Stimulated activated CD8-positive, alpha-beta memory T cell treated with anti-CD3 and anti-CD28 coated beads, Interleukin-12 subunit alpha, Interleukin-12 subunit beta, amount 100 ng/mL, for 4 hours (primary cell): ENCODE measurements at regions not wholly inside any gene's neighbourhood (a gene's known extent, or its start where the extent isn't known, plus 50 kb on each side); places are given as distances from the start of the nearest gene placed in this dataset.

Source experiments
- DNase-seq: peaks from one replicate; pipeline ENCODE4 v3.0.0-alpha.2; 2020; ENCODE audit warnings: low read depth

DNA sequence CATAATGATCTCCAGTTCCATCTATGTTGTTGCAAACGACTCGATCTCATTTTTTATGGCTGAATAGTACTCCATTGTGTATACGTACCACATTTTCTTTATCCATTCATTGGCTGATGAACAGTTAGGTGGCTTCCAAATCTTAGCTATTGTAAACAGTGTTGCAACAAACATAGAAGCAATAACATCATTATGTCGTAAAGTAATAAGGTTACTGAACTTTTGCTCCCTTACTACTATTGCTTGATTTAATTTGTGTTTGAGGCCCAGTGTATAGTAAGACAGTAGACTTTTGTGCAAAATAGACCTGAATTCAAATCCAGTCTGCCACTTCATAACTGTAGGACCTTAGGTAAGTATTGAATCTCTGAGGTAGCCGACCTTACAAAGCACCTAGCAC, 200.1 kb upstream of the CELF2 start:
- DNase-seq: no peak

DNA sequence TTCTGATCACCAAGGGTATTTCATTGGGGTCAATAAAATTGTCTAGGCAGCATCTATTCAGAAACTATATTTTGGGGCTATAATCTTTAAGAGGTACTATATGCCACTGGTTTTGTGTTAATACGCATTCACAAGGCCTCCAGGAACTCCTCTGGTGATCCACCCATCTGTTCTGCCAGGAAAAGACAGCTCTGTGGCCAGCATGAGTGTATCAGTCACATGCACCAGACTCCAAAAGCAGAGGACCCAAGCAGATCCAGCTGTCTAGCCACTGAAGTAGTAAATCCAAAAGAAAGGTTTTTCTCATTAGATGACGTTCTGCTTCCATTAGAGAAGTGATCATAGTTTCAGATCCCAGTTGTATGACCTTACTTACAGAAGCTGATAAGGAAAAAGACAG, 199.6 kb upstream of the CELF2 start:
- DNase-seq: no peak

- DNase-seq: no peak
Measured at GRCh38 chr10:10819206-10819856, 198.3 kb upstream of the CELF2 start.

DNA sequence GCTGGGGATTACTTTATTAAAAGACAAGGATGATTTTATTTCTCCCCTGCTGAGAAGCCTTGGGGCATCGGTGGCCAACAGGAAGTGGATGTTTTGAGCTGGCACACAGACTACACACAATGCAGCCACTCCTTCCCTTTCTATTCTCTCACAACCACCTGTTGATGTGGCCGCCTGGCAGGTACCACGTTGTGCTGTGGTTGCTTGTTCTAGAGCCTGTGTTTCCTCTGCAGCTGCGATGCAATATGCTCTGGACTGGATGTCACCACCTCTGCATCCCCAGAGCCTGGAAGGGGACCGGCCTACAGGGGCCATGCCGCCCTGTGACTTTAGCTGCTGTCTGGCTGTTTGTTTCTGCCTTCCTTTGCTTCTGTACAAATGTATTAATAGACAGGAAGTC, 195.7 kb upstream of the CELF2 start:
- DNase-seq: no peak

DNA sequence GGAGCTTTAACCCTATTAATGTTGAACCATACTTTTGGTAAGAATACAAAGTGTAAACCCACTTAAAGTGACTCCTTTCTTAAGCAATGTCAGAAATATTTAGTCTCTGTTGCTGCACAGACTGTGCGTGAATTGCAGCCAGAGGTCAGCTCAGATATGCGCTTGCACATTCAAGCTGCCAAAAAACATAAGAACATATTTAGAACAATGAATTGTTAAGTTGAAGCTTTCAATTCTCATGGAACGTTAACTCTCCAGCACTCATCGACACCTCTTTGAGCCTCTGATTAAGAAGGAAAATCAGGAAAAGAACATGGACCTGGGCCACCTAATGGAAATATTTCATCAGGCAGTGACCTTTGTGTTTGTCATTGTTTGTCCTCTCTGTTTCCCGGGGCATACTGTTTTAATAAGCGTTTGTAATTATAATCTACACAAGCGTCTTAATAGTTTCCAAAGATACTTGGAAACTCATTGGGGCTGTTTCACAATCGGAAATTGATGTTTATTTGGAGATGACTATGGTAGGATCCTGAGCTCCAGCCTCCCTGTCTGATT, 193.0 kb upstream of the CELF2 start:
- DNase-seq: no peak

DNA sequence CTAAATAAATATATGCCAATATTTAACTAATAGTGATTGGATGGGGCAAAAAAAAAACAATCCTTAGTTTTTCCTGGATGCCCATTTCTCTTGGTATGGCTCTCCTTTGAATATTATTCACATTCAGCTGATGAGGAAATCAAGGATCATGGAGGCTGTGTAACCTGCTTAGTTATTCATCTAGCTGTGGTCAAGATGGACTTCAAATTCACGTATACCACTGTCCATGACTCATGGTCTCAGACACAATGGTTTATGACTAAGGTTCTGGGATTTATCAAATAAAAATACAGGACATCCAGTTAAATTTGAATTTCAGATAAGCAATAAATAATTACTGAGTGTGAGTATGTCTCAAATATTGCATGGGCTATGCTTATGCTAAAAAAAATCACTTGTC, 191.5 kb upstream of the CELF2 start:
- DNase-seq: no peak

DNA sequence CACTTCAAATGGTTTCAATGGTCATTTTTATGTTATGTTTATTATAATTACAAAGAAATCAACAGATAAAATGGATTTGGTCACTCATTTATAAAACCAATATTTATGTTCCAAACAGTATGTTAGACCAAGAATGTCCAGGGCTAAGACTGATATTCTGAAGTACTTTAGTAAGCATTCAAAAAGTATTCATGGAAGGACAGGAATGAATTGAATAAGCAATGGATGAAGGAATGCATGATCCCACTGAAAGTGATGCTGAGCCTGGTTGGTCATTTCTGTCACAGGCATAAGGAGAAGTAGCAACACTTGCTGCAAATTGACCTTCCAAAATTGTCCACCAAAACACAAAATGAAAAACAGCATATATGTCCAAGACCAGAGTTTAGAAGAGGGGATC, 189.0 kb upstream of the CELF2 start:
- no peak for DNase-seq

DNA sequence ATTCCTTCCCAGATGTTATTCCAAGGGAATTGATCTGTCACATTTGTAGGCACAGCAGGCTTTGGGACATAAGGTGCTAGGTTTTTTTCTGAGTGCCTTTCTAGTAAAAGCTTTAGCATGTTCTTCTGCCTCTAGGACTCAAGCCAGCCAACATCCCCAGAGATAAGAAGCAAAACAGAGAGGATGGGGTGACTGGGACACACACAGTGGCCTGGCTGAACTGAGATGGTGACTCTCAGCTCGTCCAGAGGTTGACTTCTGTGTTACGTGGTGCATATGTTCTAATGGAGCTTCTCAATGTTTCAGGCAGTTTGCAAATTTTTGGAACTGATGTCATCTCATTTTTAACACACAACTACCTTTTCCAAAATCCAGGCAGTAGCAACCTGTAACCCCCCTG, 188.1 kb upstream of the CELF2 start:
- no peak for DNase-seq

GRCh38 chr10:10830293-10830986, 187.2 kb upstream of the CELF2 start:
- DNase-seq: no peak

DNA sequence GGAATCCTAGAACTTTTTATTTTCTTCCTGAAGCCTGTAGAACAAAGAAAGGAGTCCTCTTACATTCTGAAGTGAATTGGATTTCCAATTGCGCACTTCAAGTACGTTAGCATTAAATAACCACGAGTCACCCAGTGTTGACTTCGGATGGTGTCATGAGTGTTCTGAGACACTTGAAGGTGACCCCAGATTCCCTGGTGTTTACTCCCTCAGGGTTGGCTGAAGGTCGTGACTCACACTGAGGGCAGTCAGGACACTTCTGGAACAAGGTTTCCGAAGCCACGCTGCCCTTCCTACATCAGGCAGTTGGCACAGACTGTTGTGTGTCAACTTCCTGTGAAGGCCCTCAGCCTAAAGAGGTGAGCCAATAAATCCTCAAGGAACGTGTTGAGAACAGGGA, 186.6 kb upstream of the CELF2 start:
- no peak for DNase-seq

- DNase-seq: no peak
Measured at GRCh38 chr10:10833955-10834354, 183.7 kb upstream of the CELF2 start.

- DNase-seq: no peak
Measured at GRCh38 chr10:10844251-10844650, 173.4 kb upstream of the CELF2 start.

DNA sequence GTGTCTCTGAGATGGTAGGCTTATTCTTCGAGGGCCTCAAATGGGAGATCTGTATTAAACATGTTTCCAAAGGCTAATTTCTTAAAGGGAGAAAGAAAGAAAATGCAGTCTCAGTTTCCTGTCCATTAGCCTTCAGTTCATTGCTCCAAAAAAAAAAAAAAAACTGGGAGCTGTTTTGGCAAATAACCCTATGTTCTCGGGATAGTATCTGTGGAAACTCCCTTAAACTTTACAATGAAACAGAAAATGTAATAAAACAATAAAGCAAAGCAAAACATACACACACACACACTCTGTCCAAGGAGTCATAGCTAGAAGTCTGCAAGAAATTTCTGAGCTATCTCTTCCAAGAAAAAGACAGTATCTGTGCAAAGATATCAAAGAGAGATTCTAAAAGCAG, 172.5 kb upstream of the CELF2 start:
- no peak for DNase-seq

DNA sequence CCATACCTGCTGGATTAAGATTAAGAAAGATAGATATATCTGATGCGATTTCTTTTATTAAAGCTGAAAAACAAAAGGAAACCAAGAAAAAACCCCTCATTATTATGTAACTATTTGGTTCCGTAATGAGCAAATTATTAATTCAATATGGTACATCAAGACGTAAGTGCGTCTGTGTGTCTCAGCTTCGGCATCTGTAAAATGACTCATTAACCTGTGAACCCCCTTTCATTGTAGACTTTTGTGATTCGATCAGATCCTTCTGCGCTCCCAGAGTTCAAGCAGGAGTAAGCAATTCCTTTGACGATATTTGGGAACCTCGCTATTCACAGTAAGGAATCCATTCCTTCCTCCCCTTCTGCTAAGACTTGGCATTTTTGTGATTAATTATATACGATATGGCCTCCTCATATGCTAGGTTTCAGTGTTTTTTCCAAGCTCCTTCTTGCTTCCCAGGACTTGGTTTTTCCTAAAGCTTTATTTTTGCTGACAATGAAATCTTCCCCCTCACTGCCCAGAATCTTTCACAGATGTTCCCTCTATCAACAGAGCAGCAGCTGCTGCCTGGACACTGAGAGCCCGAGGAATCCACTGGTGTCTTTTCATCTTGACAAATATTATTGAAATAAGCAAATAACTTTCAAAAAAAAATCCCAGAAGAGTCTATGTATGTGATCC, 171.7 kb upstream of the CELF2 start:
- DNase-seq: no peak

- DNase-seq: no peak
Measured at GRCh38 chr10:10846504-10846900, 171.2 kb upstream of the CELF2 start.

- no peak for DNase-seq
Measured at GRCh38 chr10:10847387-10847786, 170.3 kb upstream of the CELF2 start.

GRCh38 chr10:10848488-10849111, 169.1 kb upstream of the CELF2 start:
- no peak for DNase-seq

- no peak for DNase-seq
Measured at GRCh38 chr10:10849306-10849705, 168.4 kb upstream of the CELF2 start.

DNA sequence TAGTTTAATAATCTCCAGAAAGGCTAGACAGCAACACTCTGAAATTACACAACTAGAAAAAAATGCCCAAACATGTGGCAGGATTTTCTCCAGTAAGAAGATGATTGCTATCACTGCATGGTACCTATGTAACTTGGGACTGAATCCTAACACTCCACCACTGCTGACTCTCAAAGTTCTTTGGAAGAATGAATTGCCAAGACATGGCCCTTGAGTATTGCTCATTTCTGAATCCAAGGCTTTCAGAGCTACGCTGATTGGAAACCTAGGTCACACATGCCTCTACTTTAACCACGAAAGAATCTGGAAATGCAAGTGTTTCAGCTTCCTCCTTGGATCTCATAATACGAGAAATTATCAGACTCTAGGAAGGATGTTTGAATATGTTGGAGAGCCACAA, 167.5 kb upstream of the CELF2 start:
- DNase-seq: no peak

DNA sequence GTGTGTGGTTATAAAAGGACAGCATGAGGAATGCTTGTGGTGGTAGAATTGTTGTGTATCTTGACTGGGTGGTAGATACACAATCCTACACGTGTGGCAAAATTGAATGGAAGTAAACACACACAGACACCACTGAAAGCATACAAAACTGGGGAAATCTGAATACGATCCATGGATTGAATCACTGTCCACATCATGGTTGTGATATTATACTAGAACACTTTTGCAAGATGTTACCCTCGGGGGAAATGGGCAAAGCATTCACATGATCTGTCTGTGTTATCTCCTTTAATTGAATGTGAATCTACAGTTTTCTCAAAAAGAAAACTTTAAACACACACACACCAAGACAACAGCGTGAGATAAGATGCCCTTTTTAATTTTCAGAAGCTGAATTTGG, 165.2 kb upstream of the CELF2 start:
- DNase-seq: no peak

DNA sequence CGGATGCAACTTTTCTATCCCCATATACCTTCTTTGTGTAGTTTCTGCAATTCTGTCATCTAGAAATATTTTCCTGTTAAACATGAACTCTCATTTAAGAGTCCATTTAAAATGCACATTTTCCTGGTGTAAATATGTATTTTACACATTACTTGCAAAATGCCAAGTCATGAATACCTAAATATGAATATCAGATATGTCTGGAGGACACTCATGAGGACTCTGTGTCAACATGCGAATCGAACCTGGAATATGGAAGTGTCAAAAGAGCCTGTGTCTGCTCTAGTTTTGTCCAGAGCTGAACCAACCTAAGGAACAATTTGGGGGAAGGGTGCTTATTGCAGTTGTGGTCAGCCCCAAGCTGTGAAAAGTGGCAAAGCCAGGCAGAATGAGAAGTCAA, 163.7 kb upstream of the CELF2 start:
- no peak for DNase-seq

- no peak for DNase-seq
Measured at GRCh38 chr10:10854725-10855124, 162.9 kb upstream of the CELF2 start.

GRCh38 chr10:10855151-10855581, 162.5 kb upstream of the CELF2 start:
- DNase-seq: no peak
